Central memory CD4-positive, alpha-beta T cell (primary cell): ENCODE measurements at regions not wholly inside any gene's neighbourhood (a gene's known extent, or its start where the extent isn't known, plus 50 kb on each side); places are given as distances from the start of the nearest gene placed in this dataset.

ENCODE experiments used
- DNase-seq: peaks from one replicate; pipeline ENCODE4 v3.0.0; 2022

- no peak for DNase-seq
Measured at GRCh38 chr18:78927616-78928015, 52.0 kb upstream of the SALL3 start.

GRCh38 chr18:78928076-78928475, 51.5 kb upstream of the SALL3 start:
- no peak for DNase-seq

- no peak for DNase-seq
Measured at GRCh38 chr18:78929516-78929915, 50.1 kb upstream of the SALL3 start.
